COLO668 (cell line): ENCODE measurements at regions not wholly inside any gene's neighbourhood (a gene's known extent, or its start where the extent isn't known, plus 50 kb on each side); places are given as distances from the start of the nearest gene placed in this dataset.

ENCODE experiments used
- DNase-seq: peaks from one replicate; lab custom pipeline; 2025; ENCODE audit not compliant: unreplicated experiment; lab: John Stamatoyannopoulos, UW

DNA sequence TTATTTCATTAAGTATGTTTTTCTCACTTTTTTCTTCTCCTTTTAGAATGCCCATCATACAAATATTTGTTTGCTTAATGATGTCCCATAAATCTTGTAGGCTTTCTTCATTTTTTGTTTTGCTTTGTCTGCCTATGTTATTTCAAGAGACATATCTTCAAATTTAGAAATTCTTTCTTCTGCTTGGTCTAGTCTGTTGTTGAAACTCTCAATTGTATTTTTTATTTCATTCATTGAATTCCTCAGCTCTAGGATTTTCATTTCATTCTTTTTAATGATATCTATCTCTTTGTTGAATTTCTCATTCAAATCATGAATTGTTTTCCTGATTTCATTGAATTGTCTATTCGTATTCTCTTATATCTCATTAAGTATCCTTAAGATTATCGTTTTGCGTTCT, 125.1 kb upstream of the VIPR2 start:
- no peak for DNase-seq

DNA sequence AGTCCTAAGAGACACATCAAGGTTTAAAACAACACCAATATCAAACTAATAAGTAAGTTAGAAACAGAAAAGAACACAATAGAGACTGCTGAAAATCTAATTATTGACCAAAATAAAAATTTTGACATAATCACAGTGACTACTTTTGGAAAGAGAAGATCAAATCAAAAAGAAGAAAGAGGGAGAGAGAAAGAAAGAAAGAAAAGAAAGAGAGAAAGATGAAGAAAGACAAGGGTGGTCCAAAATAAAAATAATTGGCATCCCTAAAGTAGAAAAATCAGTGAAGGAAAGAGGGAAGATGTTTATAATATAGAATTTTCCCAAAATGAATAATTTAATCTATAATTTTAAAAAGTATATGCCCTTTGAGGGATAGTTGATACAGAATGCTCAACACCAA, 118.8 kb upstream of the VIPR2 start:
- DNase-seq, result no peak

DNA sequence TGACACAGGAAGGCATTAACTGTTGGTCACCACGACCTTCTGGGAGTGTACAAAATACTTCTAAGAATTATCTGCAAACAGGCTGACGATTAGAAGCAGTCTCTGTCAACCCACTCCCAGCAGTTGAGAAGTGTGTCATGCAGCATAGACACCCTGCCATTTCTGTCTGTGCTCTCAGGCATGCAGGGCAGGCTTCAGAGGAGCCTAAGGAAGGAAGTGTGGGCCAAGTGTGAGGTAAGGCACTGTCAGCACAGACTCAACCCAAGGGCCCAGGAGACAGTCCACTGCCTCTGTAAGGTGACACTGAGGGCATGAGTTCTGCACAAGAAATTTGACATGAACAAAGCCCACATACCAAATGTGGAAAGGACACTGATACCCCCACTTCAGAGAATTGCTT, 109.0 kb upstream of the VIPR2 start:
- no peak for DNase-seq

DNA sequence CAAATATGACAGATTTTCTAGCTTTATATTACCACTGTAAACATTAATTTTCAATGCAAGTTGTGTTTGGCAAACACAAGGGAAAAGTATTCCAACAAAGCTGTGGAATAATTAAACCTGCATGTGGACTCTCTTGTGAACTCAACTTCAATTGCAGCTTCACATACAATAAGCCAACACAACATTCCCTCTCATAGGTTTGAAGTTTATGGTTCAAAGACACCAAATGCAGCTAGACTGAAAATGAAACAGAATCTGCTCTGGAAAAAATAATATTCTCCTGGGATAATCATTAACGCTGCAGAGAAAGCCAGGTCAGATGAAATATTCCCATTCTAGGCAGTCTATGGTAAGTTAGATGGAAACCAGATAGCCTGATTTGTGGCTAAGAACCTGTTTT, 105.8 kb upstream of the VIPR2 start:
- DNase-seq, result no peak

DNA sequence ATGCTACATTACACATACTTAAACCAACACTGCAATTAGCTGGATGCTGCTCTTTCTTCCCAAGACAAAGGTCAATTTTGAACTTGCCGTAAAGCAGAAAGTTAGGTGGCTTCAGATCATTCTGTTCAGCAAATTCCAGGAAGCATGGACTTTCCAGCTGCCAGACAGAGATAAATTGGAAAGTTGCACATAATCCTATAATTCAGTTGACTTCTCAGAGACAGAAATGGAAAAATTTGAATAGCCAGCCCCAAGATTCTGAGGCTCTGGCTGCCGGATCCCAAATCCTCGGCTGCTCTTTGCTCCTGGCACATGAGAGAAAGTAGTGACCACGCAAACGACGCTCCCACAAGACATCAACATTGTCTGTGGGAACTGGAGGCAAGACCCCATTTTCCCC, 105.0 kb upstream of the VIPR2 start:
- no peak for DNase-seq

DNA sequence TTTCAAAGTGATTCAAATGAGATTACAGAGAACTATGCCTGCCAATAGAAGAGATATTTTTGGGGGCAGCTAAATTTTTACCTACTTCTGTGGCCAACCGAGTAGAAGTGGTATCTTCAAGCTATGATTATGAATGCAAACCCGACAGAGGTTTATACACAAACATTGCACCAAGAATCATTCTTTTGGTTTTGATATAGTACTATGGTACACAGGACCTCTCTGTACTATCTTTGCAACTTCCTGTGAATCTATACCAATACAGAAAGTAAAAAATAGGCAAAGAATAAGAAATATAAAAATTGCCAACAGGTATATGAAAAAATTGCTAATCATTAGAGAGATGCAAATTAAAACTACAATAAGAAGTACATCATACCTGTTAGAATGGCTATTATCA, 103.2 kb upstream of the VIPR2 start:
- no peak for DNase-seq

DNA sequence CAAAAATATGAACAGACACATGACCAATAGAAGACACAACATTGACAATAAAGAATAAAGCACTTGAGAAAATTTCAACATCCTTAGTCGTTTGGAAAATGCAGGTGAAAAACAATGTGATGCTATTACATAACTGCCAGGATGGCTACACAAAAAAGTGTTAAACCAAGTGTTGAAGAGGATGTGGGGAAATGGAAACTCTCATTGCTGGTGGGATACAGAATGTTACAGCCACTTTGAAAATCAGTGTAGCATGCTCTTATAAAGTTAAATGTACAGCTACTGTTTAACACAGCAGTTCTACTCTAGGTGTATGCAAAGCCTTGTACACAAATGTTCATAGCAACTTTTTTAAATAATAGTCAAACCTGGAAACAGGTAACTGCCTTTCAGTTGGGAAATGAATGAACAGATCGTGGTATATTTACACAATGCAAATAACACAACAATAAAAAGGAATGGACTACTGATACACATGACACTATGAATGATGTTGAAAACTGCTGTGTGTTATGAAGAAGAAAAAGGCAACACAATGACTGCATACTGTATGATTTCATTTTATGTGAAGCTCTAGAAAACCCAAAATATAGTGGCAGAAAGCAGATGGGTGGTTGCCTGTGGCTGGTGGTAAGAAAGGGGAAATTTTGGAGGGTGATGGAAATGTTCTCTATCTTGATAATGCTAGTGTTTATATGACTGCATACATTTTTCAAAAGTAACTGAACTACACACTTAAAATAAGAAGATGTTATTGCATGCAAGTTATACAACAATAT, 102.2 kb upstream of the VIPR2 start:
- no peak for DNase-seq

DNA sequence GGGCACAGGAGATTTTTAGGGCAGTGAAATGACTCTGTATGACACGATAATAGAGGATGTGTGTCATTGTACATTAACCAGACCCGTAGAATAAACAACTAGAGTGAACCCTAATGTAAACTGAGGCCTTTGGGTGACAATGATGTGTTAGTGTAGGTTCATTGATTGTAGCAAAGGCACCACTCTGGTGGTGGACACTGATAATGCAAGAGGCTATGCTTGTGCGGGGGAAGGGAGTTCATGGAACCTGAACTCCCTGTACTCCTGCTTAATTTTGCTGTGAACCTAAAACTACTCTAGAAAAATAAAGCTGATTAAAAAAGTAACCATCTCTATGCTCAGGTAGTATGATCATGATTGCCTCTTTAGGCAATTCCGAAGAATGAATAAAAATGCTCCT, 96.3 kb upstream of the VIPR2 start:
- no peak for DNase-seq

DNA sequence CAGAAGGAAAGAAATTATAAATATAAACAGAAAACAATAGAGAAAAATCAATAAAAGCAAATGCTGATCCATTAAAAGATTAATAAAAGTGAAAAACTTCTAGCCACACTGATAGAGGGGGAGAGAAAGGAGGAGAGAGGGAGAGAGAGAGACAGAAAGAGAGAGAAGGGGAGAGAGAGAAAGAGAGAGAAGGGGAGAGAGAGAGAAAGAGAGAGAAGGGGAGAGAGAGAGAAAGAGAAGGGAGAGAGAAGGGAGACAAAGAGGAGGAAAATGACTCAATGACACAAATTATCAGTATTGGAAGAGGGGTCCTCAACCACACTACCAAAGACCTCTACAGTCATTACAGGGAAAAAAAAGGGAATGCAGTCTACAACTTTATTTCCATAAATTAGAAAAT, 94.4 kb upstream of the VIPR2 start:
- no peak for DNase-seq

DNA sequence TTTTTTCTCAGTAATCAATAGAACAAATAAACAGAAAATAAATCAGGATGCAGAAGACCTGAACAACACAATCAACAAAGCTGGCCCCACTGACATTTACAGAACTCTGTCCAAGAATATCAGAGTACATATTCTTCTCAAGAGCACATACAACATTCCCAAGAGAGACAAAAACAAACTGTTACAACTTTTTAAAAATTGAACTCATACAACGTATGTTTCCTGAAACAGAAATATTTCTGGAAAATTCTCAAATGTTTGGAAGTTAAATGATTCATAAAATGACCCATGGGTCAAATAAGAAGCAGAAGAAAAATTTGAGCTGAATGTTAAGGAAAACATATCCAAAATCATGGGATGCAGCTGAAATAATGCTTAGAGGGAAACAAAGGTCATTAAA, 93.9 kb upstream of the VIPR2 start:
- no peak for DNase-seq

DNA sequence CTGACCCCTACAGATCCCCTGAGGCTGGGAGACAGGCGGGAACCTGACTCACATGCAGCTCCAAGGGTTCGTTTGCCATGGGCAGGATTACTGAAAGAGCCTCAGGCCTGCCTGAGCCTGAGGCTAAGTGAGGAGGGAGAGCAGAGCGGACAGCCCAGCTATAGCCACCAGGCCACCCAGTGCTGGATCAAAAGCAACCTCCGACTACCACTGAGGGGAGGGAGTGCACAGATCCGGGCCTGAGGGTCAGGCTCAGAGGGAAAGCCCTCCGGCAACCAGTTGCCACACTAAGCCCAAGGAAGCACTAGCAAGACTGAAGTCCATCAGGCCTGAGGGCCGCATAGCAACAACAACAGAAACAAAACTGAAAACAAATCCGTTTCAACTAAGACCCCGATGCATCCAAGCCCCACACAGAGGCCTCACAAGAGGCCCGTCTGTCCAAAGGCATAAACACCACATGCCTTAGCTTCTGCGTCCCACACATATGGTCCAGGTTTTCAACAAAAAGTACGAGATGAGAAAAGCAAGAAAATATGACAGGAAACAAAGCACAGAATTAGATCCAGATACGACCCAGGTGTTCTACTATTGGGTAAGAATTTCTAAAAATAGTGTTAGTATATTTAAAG, 92.5 kb upstream of the VIPR2 start:
- DNase-seq, result no peak

DNA sequence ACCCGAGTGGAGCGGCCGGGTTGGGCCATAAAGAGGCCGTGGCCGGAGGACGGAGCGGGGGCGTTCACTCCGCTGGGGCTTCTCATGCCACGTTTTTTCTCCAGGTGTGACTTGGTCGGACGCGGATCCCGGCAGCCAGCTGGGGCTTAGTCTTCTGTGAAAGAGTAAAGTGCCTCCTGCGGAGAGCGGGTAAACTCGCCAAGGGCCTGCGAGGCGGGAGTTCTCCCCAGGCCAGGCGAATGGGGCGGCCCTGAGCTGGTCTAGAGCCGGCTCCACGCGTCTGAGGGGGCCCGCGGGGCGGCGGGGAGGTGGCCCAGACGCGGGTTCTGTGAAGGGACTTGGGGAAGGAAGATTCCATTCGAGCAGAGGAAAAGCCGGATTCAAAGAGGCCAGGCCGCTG, 86.3 kb upstream of the VIPR2 start:
- no peak for DNase-seq

DNA sequence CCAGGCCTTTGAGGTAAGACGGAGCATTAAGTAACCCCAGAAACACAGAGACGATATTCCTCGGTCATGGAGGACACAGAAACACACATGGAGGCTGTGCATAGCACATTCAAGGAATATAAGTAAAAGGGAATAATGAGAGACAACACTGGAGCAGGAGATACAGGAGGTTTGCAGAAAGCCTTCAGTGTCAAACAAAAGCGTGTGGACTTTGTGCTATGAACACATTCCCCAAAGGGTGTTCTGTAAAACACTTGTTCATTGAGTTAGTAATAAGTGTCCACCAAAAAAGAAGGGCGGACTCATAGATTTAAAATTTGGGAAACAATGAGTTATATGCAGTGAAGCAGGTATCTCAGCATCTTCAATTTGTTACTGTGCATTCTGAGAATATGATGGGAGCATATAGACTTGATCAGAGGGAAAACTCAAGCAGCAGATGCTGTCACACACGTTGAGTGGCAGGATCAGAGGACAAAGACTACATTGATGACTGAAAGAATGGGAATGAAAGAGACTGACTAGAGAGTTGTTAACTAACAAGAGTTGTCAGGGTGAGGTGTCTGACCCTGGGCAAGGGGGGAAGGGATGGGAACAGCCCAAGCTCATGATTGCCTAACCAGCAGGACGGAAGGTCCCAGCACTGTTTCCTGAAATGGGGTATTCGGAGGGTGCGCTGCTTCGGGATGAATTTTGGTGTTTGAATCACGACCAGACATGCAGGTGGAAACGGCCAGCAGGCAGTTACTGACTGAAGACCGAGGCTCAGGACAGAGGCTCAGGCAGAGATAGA, 85.2 kb upstream of the VIPR2 start:
- DNase-seq, result no peak

DNA sequence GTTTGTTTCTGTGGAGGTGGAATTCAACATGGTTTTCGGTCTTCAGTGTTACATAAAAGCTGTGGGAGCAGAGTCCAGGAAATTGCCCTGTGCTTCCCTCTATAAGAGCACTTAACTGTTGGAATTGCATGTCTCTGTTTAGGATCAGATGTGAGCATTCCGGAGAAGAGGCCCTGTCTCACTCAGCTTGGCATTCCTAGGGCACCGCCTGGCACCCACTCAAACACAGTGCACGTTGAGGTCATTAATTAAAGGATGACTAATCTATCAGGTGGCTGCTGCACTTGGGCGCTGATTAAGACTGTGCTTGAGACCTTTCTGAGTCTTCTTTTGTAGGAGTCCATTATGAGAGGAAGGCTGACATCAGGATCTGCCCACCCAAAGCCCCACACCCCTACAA, 82.8 kb upstream of the VIPR2 start:
- no peak for DNase-seq

DNA sequence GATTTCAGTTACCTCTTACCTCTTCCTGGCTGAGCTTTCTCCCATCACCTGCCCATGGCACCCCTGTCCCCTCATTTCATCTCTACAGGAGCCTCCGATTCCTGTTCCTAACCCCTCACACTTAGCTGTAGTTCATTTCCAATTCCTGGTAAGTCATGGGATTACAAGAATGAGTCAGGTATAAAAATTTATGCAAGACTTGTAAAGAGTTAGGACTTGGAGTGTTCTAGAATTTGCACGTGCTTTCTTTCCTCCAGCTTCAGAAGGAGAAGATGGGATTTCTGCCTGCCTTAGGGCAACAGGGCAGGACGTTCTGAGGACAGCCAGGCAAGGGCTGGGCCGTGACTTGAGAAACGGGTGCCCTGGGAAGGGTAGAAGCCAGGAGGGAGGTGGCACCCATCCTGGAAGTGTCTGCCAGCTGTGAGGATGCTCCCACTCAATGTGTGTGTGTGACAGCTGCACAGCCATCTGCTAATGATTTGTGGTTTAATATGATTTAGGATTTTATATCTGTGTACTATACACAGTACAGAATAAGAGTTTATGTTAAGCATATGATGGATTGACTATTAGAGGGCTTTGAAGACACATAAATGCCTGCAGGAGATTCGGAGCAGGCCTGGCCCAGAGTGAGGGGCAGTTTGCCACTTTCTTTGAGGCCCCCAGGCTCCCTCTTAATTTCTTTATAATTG, 81.5 kb upstream of the VIPR2 start:
- no peak for DNase-seq

DNA sequence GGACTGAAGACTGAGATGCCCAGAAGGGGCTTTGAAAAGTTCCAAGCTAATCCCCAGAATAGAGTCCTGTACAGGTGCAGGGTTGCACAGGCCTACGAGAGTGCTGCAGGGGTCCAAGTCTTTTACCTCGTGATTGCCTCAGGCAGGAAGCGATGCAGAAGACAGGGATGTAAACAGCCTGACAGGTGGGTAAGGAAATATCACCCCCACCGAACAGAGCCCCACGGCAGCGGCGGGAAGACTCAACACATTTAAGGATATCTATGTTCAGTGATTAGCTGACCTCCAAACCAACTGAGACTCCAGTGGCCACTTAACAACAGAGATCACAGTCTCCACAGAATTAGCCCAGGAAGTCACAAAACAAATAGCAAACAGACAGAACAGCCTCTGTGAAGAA, 73.9 kb upstream of the VIPR2 start:
- no peak for DNase-seq

DNA sequence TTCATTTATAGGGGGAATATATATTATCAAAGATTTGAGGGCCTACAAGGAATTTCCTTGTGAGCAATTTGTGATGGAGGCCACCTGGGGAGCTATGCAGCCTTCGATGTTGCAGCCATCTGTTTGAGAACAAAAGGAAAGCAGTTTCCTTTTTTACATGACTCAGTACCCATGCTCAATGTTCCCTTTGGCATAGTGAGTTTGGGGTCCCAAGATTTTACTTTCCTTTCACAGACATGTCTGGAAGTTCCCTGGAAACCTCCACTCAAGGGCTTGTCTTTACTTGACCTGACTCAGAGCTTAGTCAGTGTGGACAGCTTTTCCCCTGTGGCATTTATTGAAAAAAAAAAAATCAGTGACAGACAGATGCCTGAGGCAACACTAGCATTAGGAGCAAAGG, 73.5 kb upstream of the VIPR2 start:
- no peak for DNase-seq

DNA sequence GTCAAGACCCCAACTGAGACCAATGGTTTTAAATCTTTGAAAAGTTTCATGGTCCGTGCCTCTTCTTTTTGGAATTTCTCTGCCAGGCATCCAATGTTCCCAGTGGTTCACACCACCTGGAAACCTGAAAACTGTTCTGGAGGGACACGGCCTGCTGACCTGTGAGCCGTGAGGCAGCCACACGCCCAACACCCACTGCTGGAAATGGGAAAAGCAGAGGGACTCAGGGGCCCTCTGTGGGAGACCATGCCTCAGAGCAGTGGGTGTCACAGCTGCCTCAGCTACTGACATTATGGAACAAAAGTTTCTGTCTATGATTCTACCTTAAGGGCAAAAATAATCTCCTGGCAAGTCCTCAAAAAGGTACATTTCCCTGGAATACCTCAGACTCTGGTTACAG, 70.4 kb upstream of the VIPR2 start:
- DNase-seq, result no peak

DNA sequence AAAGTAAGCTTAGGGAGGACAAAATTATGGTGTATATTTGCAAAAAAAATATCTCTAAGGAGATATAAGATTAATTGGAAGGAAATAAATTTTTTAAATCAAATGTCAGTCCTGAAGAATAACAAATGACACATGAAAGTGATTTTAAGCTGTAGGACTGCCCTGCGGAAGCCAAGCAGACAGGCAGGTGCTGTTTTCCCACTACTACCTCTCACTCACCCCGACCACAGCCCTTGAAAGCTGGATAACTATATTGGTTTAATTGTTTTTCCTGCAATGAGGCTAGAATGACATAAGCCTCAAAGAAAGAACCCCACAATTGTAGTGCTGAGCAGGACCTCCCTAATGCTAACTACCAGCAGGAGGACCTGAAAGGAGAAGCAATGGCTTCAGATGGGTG, 68.6 kb upstream of the VIPR2 start:
- no peak for DNase-seq

DNA sequence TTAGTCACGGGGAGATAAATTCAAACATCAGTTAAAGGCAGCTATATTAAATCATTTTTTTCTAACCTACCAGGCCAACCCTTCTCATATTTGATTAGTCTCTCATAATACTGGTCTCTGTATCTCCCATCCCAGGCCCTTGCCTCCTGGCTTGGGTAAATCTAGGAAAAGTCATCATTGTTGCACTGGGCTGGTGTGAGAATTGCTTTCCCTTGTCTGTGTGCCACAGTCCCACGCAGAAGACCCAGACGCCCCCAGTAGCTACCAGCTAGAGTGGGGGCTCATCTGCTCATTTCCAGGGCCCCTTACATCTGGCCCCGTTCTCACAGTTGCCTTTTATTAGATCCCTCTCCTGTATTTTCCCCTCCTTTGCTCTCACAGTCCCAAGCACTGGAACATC, 67.6 kb upstream of the VIPR2 start:
- no peak for DNase-seq

DNA sequence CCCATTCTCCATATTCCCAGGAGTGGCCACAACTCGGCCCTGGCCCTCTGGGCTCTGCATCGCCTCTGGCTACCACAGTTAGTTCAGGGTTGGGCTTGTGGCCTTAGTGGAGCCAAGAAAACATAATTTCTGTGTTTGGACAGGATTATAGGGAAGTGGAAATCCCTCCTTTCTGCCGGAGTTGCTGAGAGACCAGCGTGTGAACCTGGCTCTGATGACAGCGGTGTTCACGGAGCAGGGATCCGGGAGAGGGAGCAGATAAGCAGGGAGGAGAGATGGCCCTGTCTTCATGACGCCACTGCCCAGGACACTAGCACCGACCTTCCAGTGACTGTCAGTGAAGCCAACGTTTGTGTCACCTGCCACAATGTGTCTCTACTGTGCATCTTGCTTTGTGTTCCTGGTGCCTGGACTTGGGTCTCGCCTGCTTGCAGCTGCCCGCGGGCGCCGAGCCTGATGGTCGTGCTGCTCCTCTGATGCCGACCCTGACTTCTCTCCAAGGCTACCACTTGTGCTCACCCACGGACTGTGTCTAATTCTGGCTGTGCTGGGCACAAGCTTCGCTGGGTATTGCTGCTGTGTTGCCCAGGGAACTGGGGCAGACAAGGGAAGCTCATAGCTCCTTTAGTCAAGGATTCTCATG, 67.0 kb upstream of the VIPR2 start:
- no peak for DNase-seq
